H1 (cell line): ENCODE measurements at regions not wholly inside any gene's neighbourhood (a gene's known extent, or its start where the extent isn't known, plus 50 kb on each side); places are given as distances from the start of the nearest gene placed in this dataset.

Experiments used
- SIN3A ChIP-seq, 2 experiments: IDR thresholded peaks in 1 of 2; conservative IDR thresholded peaks in 1 of 2; 2 replicates each; pipeline ENCODE4 v1.6.1; 2011 to 2012; ENCODE audit warnings: low read length in 2 of 2, improper control_type of control experiment in 1 of 2, low read depth in 1 of 2, mild to moderate bottlenecking in 1 of 2
- SIX5 ChIP-seq: IDR thresholded peaks from 2 replicates; pipeline ENCODE4 v1.6.1; 2011; ENCODE audit warnings: mild to moderate bottlenecking, low read depth, low read length

DNA sequence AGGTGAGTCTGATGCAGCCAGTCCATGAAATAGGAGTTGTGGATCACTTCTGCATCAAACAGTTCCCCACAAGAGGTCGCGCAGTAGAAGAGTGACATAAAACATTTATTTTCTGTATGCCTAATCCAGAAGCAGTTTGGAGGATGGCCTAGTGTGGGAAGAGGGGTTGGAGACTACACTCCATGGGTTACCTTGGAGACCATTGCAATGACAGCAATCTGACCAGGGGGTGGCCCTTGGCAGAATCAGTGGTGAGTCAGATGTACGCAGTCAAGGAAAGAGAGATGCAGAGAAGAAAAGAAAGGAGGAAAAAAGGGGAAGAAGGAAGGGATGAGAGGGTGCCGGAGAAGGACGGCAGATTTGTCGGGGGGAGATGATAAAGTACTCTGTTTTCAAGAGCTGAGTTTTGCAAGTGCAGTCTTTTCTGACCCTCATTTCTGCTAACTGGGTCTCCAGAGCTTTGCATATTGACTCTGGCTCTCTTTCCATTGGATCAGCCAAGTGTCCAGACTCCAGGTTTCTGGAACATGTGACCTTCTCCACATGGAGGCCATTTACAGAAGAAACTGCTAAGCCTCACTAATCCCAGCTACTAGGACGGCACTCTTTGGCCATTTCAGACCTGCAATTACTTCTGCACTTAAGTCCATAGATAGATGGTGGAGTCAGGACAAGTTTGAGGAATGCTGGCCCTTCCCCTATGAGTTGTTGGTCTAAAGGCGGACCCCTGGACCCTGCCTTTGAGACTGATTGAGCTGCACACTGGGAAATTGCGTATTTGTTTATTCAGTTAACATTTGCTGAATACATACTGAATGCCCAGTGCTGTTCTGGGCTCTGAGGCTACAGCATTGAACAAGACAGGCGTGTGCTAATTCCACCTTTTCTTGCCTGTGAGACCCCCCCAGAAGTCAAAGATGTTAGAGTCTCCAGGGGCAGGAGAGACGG is 424.2 kb downstream of the BCL11B start (continued):
- TF ChIP-seq SIX5 (no peak), SIN3A (conservative IDR thresholded peaks at IDR 0.05 in 1 of 2, IDR thresholded peaks at IDR 0.05 in 1 of 2; ENCODE audit: low read depth in 1 of 2, low read length in 2 of 2) (no peak)
